ENCODE measurements at regions not wholly inside any gene's neighbourhood (a gene's known extent, or its start where the extent isn't known, plus 50 kb on each side); places are given as distances from the start of the nearest gene placed in this dataset.

- DNase-seq: no peak
- in situ Hi-C loops (cut with MboI; ENCODE audit: low pct_unique_long_range_greater_than_20kb, low sequenced_read_pairs): no loop called here
These were observed 510.8 kb downstream of the SPATA31D1 start for GRCh38 chr9:82499337-82499736.

GRCh38 chr9:82504620-82505019 lies 516.0 kb downstream of the SPATA31D1 start:
- DNase-seq: no peak
- in situ Hi-C loops (cut with MboI; ENCODE audit: low pct_unique_long_range_greater_than_20kb, low sequenced_read_pairs): no loop called here

GRCh38 chr9:82511626-82512025 lies 523.1 kb downstream of the SPATA31D1 start:
- DNase-seq: no peak
- in situ Hi-C loops (cut with MboI; ENCODE audit: low pct_unique_long_range_greater_than_20kb, low sequenced_read_pairs): no loop called here

- no peak for DNase-seq
- in situ Hi-C loops (cut with MboI; ENCODE audit: low pct_unique_long_range_greater_than_20kb, low sequenced_read_pairs): no loop called here
These were observed 524.2 kb downstream of the SPATA31D1 start for GRCh38 chr9:82512728-82513127.

- no peak for DNase-seq
- in situ Hi-C loops (cut with MboI; ENCODE audit: low pct_unique_long_range_greater_than_20kb, low sequenced_read_pairs): no loop called here
These were observed 524.7 kb downstream of the SPATA31D1 start for GRCh38 chr9:82513242-82513751.

- in situ Hi-C loops (cut with MboI; ENCODE audit: low pct_unique_long_range_greater_than_20kb, low sequenced_read_pairs): no loop called here
- DNase-seq: no peak
These were observed 525.6 kb downstream of the SPATA31D1 start for GRCh38 chr9:82513976-82514735.

GRCh38 chr9:82518868-82519267 lies 530.3 kb downstream of the SPATA31D1 start:
- no peak for DNase-seq
- in situ Hi-C loops (cut with MboI; ENCODE audit: low pct_unique_long_range_greater_than_20kb, low sequenced_read_pairs): no loop called here

- DNase-seq: no peak
- in situ Hi-C loops (cut with MboI; ENCODE audit: low pct_unique_long_range_greater_than_20kb, low sequenced_read_pairs): no loop called here
These were observed 530.8 kb downstream of the SPATA31D1 start for GRCh38 chr9:82519332-82519731.

- in situ Hi-C loops (cut with MboI; ENCODE audit: low pct_unique_long_range_greater_than_20kb, low sequenced_read_pairs): no loop called here
These were observed 535.8 kb downstream of the SPATA31D1 start for GRCh38 chr9:82524407-82524806.

GRCh38 chr9:82526577-82526976 lies 536.4 kb downstream of the RASEF start:
- no peak for DNase-seq
- in situ Hi-C loops (cut with MboI; ENCODE audit: low pct_unique_long_range_greater_than_20kb, low sequenced_read_pairs): no loop called here

More at GRCh38 chr9:82524407-82524806, 535.8 kb downstream of the SPATA31D1 start:
- no peak for DNase-seq

- no peak for DNase-seq
- in situ Hi-C loops (cut with MboI; ENCODE audit: low pct_unique_long_range_greater_than_20kb, low sequenced_read_pairs): no loop called here
These were observed 531.1 kb downstream of the RASEF start for GRCh38 chr9:82531795-82532194.

- no peak for DNase-seq
- in situ Hi-C loops (cut with MboI; ENCODE audit: low pct_unique_long_range_greater_than_20kb, low sequenced_read_pairs): no loop called here
These were observed 530.3 kb downstream of the RASEF start for GRCh38 chr9:82532504-82533180.

- no peak for DNase-seq
- in situ Hi-C loops (cut with MboI; ENCODE audit: low pct_unique_long_range_greater_than_20kb, low sequenced_read_pairs): no loop called here
These were observed 527.4 kb downstream of the RASEF start for GRCh38 chr9:82535432-82535998.

- DNase-seq: no peak
- in situ Hi-C loops (cut with MboI; ENCODE audit: low pct_unique_long_range_greater_than_20kb, low sequenced_read_pairs): no loop called here
These were observed 524.3 kb downstream of the RASEF start for GRCh38 chr9:82538634-82539033.

GRCh38 chr9:82539146-82539545 lies 523.8 kb downstream of the RASEF start:
- DNase-seq: no peak
- in situ Hi-C loops (cut with MboI; ENCODE audit: low pct_unique_long_range_greater_than_20kb, low sequenced_read_pairs): no loop called here

GRCh38 chr9:82539856-82540579 lies 522.9 kb downstream of the RASEF start:
- no peak for DNase-seq
- in situ Hi-C loops (cut with MboI; ENCODE audit: low pct_unique_long_range_greater_than_20kb, low sequenced_read_pairs): no loop called here

- DNase-seq: no peak
- in situ Hi-C loops (cut with MboI; ENCODE audit: low pct_unique_long_range_greater_than_20kb, low sequenced_read_pairs): no loop called here
These were observed 519.2 kb downstream of the RASEF start for GRCh38 chr9:82543726-82544125.

GRCh38 chr9:82546136-82546535 lies 516.8 kb downstream of the RASEF start:
- in situ Hi-C loops (cut with MboI; ENCODE audit: low pct_unique_long_range_greater_than_20kb, low sequenced_read_pairs): no loop called here
- no peak for DNase-seq

GRCh38 chr9:82547995-82548394 lies 514.9 kb downstream of the RASEF start:
- in situ Hi-C loops (cut with MboI; ENCODE audit: low pct_unique_long_range_greater_than_20kb, low sequenced_read_pairs): no loop called here
- no peak for DNase-seq
